PC-3 (cell line): ENCODE measurements at regions not wholly inside any gene's neighbourhood (a gene's known extent, or its start where the extent isn't known, plus 50 kb on each side); places are given as distances from the start of the nearest gene placed in this dataset.

Source experiments
- ATAC-seq: fragments of 200-7000 bp; cut with Tn5 transposase; 2 replicates; pipeline ENCODE4 v1.9.1; 2020; ENCODE audit warnings: mild to moderate bottlenecking, moderate library complexity
- BruUV-seq: library from RNA; stranded (reverse); fragments of 400-500 nt; replicated peaks from 2 replicates; lab custom pipeline; 2021; lab: Mats Ljungman, UMichigan
- CTCF ChIA-PET: fragments of 300-600 bp; sonication (Branson Sonifier 250); formaldehyde crosslinking; loops from one replicate; lab custom pipeline; 2022; ENCODE audit warnings: antibody characterized with exemption; lab: Charles Lee
- POLR2A ChIA-PET: fragments of 300-600 bp; sonication (Branson Sonifier 250); formaldehyde crosslinking; loops from one replicate; lab custom pipeline; 2022; ENCODE audit warnings: antibody characterized with exemption; ENCODE audit not compliant: unreplicated experiment; lab: Charles Lee
- DNase-seq: peaks from one replicate; pipeline ENCODE4 v3.0.0-alpha.2; 2015
- H2AFZ ChIP-seq: fragments of 300-600 bp; sonication (generic); 2 replicates; pipeline ENCODE4 v1.6.0; 2016; ENCODE audit warnings: antibody characterized with exemption, low read length
- H3F3A ChIP-seq: fragments of 300-600 bp; sonication (generic); one replicate; pipeline ENCODE4 v1.6.0; 2017; ENCODE audit warnings: antibody characterized with exemption, low read length, control low read depth, mild to moderate bottlenecking; ENCODE audit not compliant: unreplicated experiment
- H3K27ac ChIP-seq: fragments of 300-600 bp; sonication (generic); 2 replicates; pipeline ENCODE4 v1.5.1; 2016; ENCODE audit warnings: mild to moderate bottlenecking, low read length
- H3K27me3 ChIP-seq: fragments of 300-600 bp; sonication (generic); 2 replicates; pipeline ENCODE4 v1.6.1; 2016; ENCODE audit warnings: low read length, mixed read lengths
- H3K36me3 ChIP-seq: fragments of 300-600 bp; sonication (generic); 2 replicates; pipeline ENCODE4 v1.6.1; 2016; ENCODE audit warnings: low read depth, mixed run types, low read length, mixed read lengths
- H3K4me1 ChIP-seq: fragments of 300-600 bp; sonication (generic); 2 replicates; pipeline ENCODE4 v1.5.1; 2016; ENCODE audit warnings: low read length; ENCODE audit not compliant: insufficient read depth
- H3K4me2 ChIP-seq: fragments of 300-600 bp; sonication (generic); 2 replicates; pipeline ENCODE4 v1.6.0; 2016; ENCODE audit warnings: low read length
- H3K4me3 ChIP-seq: fragments of 300-600 bp; sonication (generic); 2 replicates; pipeline ENCODE4 v1.5.1; 2016; ENCODE audit warnings: mild to moderate bottlenecking, low read length, mixed read lengths
- H3K79me2 ChIP-seq: fragments of 300-600 bp; sonication (generic); 2 replicates; pipeline ENCODE4 v1.6.1; 2017; ENCODE audit warnings: low read length, mixed read lengths
- H3K9ac ChIP-seq: fragments of 300-600 bp; sonication (generic); 2 replicates; pipeline ENCODE4 v1.6.0; 2016; ENCODE audit warnings: mild to moderate bottlenecking, low read length
- H3K9me2 ChIP-seq: fragments of 300-600 bp; sonication (generic); replicated peaks from 2 replicates; pipeline ENCODE4 v1.6.1; 2016; ENCODE audit warnings: mixed run types, low read length, mixed read lengths
- H3K9me3 ChIP-seq: fragments of 300-600 bp; sonication (generic); 2 replicates; pipeline ENCODE4 v1.6.1; 2016; ENCODE audit warnings: low read length, mixed read lengths
- H4K20me1 ChIP-seq: fragments of 300-600 bp; sonication (generic); 2 replicates; pipeline ENCODE4 v1.6.1; 2016; ENCODE audit warnings: low read length, mixed read lengths
- CTCF ChIP-seq: fragments of 300-600 bp; sonication (generic); conservative IDR thresholded peaks from 2 replicates; pipeline ENCODE4 v1.5.1; 2017; ENCODE audit warnings: antibody characterized with exemption, low read depth, mild to moderate bottlenecking, low read length
- EZH2 ChIP-seq: fragments of 300-600 bp; sonication (generic); IDR thresholded peaks from one replicate; pipeline ENCODE4 v1.6.1; 2017; ENCODE audit warnings: antibody characterized with exemption, mild to moderate bottlenecking, low read length; ENCODE audit not compliant: unreplicated experiment
- EZH2phosphoT487 ChIP-seq: fragments of 300-600 bp; sonication (generic); IDR thresholded peaks from 2 replicates; pipeline ENCODE4 v1.6.1; 2018; ENCODE audit warnings: mild to moderate bottlenecking, antibody characterized with exemption, low read length, borderline replicate concordance
- intact Hi-C: fragments of 100-400 bp; cut with micrococcal nuclease; formaldehyde crosslinking; loops from 2 replicates; pipeline ENCODE4 v1.9.0; 2023

- Histone ChIP-seq H3K36me3 (no peaks in the 10 kb centered on the region), H3K4me3 (no peak overlapping the region), H3K9me2 (no peaks in the 10 kb centered on the region), H3K4me1 (no peaks in the 10 kb centered on the region), H3K79me2 (no peaks in the 10 kb centered on the region), H3K27me3 (no peaks in the 10 kb centered on the region), H3K4me2 (no peak overlapping the region), H3K9me3 (no peaks in the 10 kb centered on the region), H2AFZ (no peak overlapping the region), H4K20me1 (no peaks in the 10 kb centered on the region), H3F3A (no peaks in the 10 kb centered on the region), H3K27ac (no peak overlapping the region), H3K9ac (no peak overlapping the region)
- no peak for TF ChIP-seq CTCF
- TF ChIP-seq EZH2phosphoT487: no peak
- TF ChIP-seq EZH2: no peak
- ChIA-PET POLR2A (interaction anchor here (0.6 kb wide), 1 partner anchor 1522 kb away, joined by 3 read pairs; no protein-coding TSS in a partner anchor), CTCF (no interaction called here)
- intact Hi-C loops: no loop called here
- BruUV-seq: no TSS peak
- DNase-seq (no peak), ATAC-seq (no peak)
Measured at GRCh38 chr3:189096092-189096491, 75.7 kb upstream of the TPRG1 start.

GRCh38 chr3:189099031-189099471 is 72.7 kb upstream of the TPRG1 start:
- POLR2A ChIA-PET: no interaction called here
- no TSS peak for BruUV-seq
- no peaks in the 10 kb centered on the region for H3K27me3 ChIP-seq
- CTCF ChIA-PET: no interaction called here
- no peak overlapping the region for H3K27ac ChIP-seq
- H4K20me1 ChIP-seq: no peaks in the 10 kb centered on the region
- H3K79me2 ChIP-seq: no peaks in the 10 kb centered on the region
- no peak for TF ChIP-seq EZH2phosphoT487
- TF ChIP-seq EZH2: no peak
- no peak for TF ChIP-seq CTCF
- H3K9ac ChIP-seq: no peak overlapping the region
- no peaks in the 10 kb centered on the region for H3K9me2 ChIP-seq
- no peak overlapping the region for H3K4me2 ChIP-seq
- no peak for DNase-seq
- no peak overlapping the region for H2AFZ ChIP-seq
- no peaks in the 10 kb centered on the region for H3K9me3 ChIP-seq
- H3F3A ChIP-seq: no peaks in the 10 kb centered on the region
- no peaks in the 10 kb centered on the region for H3K36me3 ChIP-seq
- no peaks in the 10 kb centered on the region for H3K4me1 ChIP-seq
- ATAC-seq: no peak
- intact Hi-C loops: no loop called here
- H3K4me3 ChIP-seq: no peak overlapping the region

GRCh38 chr3:189099505-189100290 is 72.1 kb upstream of the TPRG1 start:
- BruUV-seq: no TSS peak
- Histone ChIP-seq H3K27ac (no peak overlapping the region), H3K4me2 (no peak overlapping the region), H3K9me2 (no peaks in the 10 kb centered on the region), H3F3A (no peaks in the 10 kb centered on the region), H3K36me3 (no peaks in the 10 kb centered on the region), H3K79me2 (no peaks in the 10 kb centered on the region), H3K4me3 (no peak overlapping the region), H2AFZ (no peak overlapping the region), H3K9me3 (no peaks in the 10 kb centered on the region), H3K27me3 (no peaks in the 10 kb centered on the region), H3K9ac (no peak overlapping the region), H4K20me1 (no peaks in the 10 kb centered on the region), H3K4me1 (no peaks in the 10 kb centered on the region)
- TF ChIP-seq EZH2phosphoT487: no peak
- no peak for TF ChIP-seq CTCF
- TF ChIP-seq EZH2: no peak
- no peak for DNase-seq
- no peak for ATAC-seq
- POLR2A ChIA-PET: no interaction called here
- intact Hi-C loops: no loop called here
- CTCF ChIA-PET: no interaction called here
